ENCODE measurements at regions not wholly inside any gene's neighbourhood (a gene's known extent, or its start where the extent isn't known, plus 50 kb on each side); places are given as distances from the start of the nearest gene placed in this dataset.

DNA sequence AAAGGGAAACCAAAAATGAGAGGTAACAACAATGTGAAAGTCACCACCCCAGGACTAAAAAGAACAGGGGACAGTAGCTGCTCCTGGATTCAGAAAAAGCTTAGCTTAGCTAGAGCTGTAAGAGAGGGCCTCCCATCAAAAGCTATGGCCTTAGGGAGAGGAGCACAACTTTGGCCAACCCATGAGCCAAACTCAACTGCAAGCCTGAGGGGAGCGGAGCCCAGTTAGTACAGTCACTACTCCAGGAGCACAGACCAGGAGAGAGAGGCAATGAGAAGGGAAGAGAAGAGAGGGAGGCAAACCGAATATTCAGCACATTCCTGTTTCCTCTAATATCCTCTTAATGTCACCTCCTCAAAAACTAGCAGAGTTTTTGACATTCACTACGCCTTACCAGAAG is 917.1 kb upstream of the INTU start:
- no peak for TF ChIP-seq CTCF (IDR thresholded peaks at IDR 0.05; ENCODE audit: low read depth, low read length, missing input control)
- TF ChIP-seq MAX (IDR thresholded peaks at IDR 0.05): no peak
- no peak for TF ChIP-seq HNF4G (IDR thresholded peaks at IDR 0.05)
- no peak for TF ChIP-seq RXRA (IDR thresholded peaks at IDR 0.05)
- TF ChIP-seq TAF1 (conservative IDR thresholded peaks at IDR 0.05): no peak
- no peak for TF ChIP-seq FOXA1 (IDR thresholded peaks at IDR 0.05)
- TF ChIP-seq SP1 (IDR thresholded peaks at IDR 0.05): no peak
- no peak for TF ChIP-seq YY1 (IDR thresholded peaks at IDR 0.05)
- no peak for TF ChIP-seq FOXA2 (IDR thresholded peaks at IDR 0.05)
- TF ChIP-seq RAD21 (IDR thresholded peaks at IDR 0.05): no peak
- no peak for TF ChIP-seq ATF3 (IDR thresholded peaks at IDR 0.05)
- no peak for TF ChIP-seq NR2F2 (IDR thresholded peaks at IDR 0.05)
- TF ChIP-seq, protein P1, sequence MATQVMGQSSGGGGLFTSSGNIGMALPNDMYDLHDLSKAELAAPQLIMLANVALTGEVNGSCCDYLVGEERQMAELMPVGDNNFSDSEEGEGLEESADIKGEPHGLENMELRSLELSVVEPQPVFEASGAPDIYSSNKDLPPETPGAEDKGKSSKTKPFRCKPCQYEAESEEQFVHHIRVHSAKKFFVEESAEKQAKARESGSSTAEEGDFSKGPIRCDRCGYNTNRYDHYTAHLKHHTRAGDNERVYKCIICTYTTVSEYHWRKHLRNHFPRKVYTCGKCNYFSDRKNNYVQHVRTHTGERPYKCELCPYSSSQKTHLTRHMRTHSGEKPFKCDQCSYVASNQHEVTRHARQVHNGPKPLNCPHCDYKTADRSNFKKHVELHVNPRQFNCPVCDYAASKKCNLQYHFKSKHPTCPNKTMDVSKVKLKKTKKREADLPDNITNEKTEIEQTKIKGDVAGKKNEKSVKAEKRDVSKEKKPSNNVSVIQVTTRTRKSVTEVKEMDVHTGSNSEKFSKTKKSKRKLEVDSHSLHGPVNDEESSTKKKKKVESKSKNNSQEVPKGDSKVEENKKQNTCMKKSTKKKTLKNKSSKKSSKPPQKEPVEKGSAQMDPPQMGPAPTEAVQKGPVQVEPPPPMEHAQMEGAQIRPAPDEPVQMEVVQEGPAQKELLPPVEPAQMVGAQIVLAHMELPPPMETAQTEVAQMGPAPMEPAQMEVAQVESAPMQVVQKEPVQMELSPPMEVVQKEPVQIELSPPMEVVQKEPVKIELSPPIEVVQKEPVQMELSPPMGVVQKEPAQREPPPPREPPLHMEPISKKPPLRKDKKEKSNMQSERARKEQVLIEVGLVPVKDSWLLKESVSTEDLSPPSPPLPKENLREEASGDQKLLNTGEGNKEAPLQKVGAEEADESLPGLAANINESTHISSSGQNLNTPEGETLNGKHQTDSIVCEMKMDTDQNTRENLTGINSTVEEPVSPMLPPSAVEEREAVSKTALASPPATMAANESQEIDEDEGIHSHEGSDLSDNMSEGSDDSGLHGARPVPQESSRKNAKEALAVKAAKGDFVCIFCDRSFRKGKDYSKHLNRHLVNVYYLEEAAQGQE (IDR thresholded peaks at IDR 0.05): no peak
- TF ChIP-seq GABPA (IDR thresholded peaks at IDR 0.05 in 1 of 2, conservative IDR thresholded peaks at IDR 0.05 in 1 of 2): no peak
- TF ChIP-seq EGR1 (IDR thresholded peaks at IDR 0.05; ENCODE audit: low read depth in 2 of 2): no peak
- no peak for TF ChIP-seq JUND (IDR thresholded peaks at IDR 0.05)
- no peak for TF ChIP-seq ZBTB33 (IDR thresholded peaks at IDR 0.05)
- no peak for DNase-seq (ENCODE audit: low spot score)
- no peaks in the 10 kb centered on the region for H3K36me3 ChIP-seq (ENCODE audit: control insufficient read depth in 4 of 4, insufficient read depth in 3 of 4, low read depth in 1 of 4, low read length in 3 of 4)
- WGBS: 75% methylated on average over 3 of the region's 3 CpGs
- no peaks in the 10 kb centered on the region for H3K4me1 ChIP-seq (ENCODE audit: control insufficient read depth in 4 of 4, insufficient read depth in 4 of 4, low read length in 3 of 4)
- H3K27ac ChIP-seq (ENCODE audit: low read depth in 1 of 2, low read length in 2 of 2): no peak overlapping the region
- H3K4me3 ChIP-seq (ENCODE audit: low read depth in 1 of 3, low read length in 3 of 3): no peak overlapping the region
- H3K9me3 ChIP-seq (ENCODE audit: control insufficient read depth in 4 of 4, low read length in 3 of 4): no peaks in the 10 kb centered on the region
- no peak overlapping the region for H3K9ac ChIP-seq (ENCODE audit: low read depth in 1 of 2, low read length in 2 of 2)
- no peaks in the 10 kb centered on the region for H3K27me3 ChIP-seq (ENCODE audit: control insufficient read depth in 4 of 4, insufficient read depth in 4 of 4, low read length in 3 of 4)

GRCh38 chr4:126718136-126718535 is 914.6 kb upstream of the INTU start:
- WGBS: 60% methylated on average over 4 of the region's 4 CpGs
- H3K9me3 ChIP-seq (ENCODE audit: control insufficient read depth in 4 of 4, low read length in 3 of 4): no peaks in the 10 kb centered on the region

More at GRCh38 chr4:126718136-126718535, 914.6 kb upstream of the INTU start:
- no peaks in the 10 kb centered on the region for H3K36me3 ChIP-seq (ENCODE audit: control insufficient read depth in 4 of 4, insufficient read depth in 3 of 4, low read depth in 1 of 4, low read length in 3 of 4)
- H3K4me3 ChIP-seq (ENCODE audit: low read depth in 1 of 3, low read length in 3 of 3): no peak overlapping the region
- H3K27me3 ChIP-seq (ENCODE audit: control insufficient read depth in 4 of 4, insufficient read depth in 4 of 4, low read length in 3 of 4): no peaks in the 10 kb centered on the region
- no peak for TF ChIP-seq YY1 (IDR thresholded peaks at IDR 0.05)
- no peak for TF ChIP-seq FOXA1 (IDR thresholded peaks at IDR 0.05)
- TF ChIP-seq GABPA (IDR thresholded peaks at IDR 0.05 in 1 of 2, conservative IDR thresholded peaks at IDR 0.05 in 1 of 2): no peak
- TF ChIP-seq NR2F2 (IDR thresholded peaks at IDR 0.05): no peak
- no peak for TF ChIP-seq ATF3 (IDR thresholded peaks at IDR 0.05)
- TF ChIP-seq FOXA2 (IDR thresholded peaks at IDR 0.05): no peak
- TF ChIP-seq SP1 (IDR thresholded peaks at IDR 0.05): no peak
- TF ChIP-seq MAX (IDR thresholded peaks at IDR 0.05): no peak
- TF ChIP-seq HNF4G (IDR thresholded peaks at IDR 0.05): no peak
- no peak for TF ChIP-seq HNF4A (conservative IDR thresholded peaks at IDR 0.05)
- TF ChIP-seq, protein P1 (IDR thresholded peaks at IDR 0.05): no peak
- no peak for TF ChIP-seq RXRA (IDR thresholded peaks at IDR 0.05)
- TF ChIP-seq RAD21 (IDR thresholded peaks at IDR 0.05): no peak
- DNase-seq (ENCODE audit: low spot score): no peak
- H3K9ac ChIP-seq (ENCODE audit: low read depth in 1 of 2, low read length in 2 of 2): no peak overlapping the region
- no peaks in the 10 kb centered on the region for H3K4me1 ChIP-seq (ENCODE audit: control insufficient read depth in 4 of 4, insufficient read depth in 4 of 4, low read length in 3 of 4)
- H3K27ac ChIP-seq (ENCODE audit: low read depth in 1 of 2, low read length in 2 of 2): no peak overlapping the region
